Erythroblast (primary cell): ENCODE measurements at regions not wholly inside any gene's neighbourhood (a gene's known extent, or its start where the extent isn't known, plus 50 kb on each side); places are given as distances from the start of the nearest gene placed in this dataset.

ENCODE experiments used
- GATA1 ChIP-seq: IDR thresholded peaks from 2 replicates; pipeline ENCODE4 v1.6.1; 2011; ENCODE audit warnings: low read depth, mild to moderate bottlenecking, control low read depth, low read length, moderate library complexity
- POLR2A ChIP-seq: IDR thresholded peaks from 2 replicates; pipeline ENCODE4 v1.6.1; 2011; ENCODE audit warnings: mild to moderate bottlenecking, low read length

DNA sequence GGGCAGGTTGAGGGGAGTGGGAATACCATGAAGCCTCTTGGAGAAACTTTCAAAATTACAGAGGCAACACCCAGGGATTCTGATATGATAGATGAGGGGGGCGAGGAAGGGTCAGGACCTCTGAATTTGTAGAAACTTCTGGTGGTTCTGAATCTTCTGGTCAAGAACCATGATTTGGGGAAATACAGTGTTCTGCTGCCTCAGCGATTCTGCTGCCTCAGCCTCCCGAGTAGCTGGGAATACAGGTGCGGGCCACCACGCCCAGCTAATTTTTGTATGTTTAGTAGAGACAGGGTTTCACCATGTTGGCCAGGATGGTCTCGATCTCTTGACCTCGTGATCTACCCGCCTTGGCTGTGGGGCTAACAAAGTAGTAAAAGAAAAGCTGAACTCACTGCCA is 70.4 kb downstream of the MAGEF1 start:
- no peak for TF ChIP-seq POLR2A
- no peak for TF ChIP-seq GATA1
